HepG2 (cell line): ENCODE measurements at regions not wholly inside any gene's neighbourhood (a gene's known extent, or its start where the extent isn't known, plus 50 kb on each side); places are given as distances from the start of the nearest gene placed in this dataset.

Source experiments
- ATAC-seq: fragments of 200-7000 bp; cut with Tn5 transposase; 3 replicates; pipeline ENCODE4 v1.9.1; 2020; ENCODE audit warnings: mild to moderate bottlenecking, moderate library complexity
- BruUV-seq: library from RNA; stranded (reverse); fragments of 400-500 nt; replicated peaks from 2 replicates; lab custom pipeline; 2021; lab: Mats Ljungman, UMichigan
- CTCF ChIA-PET: fragments of 300-600 bp; formaldehyde crosslinking; extraction: SDS; loops from one replicate; lab custom pipeline; 2021; ENCODE audit warnings: low total read pairs, inconsistent platforms, low intra/inter-chr PET ratio; lab: Yijun Ruan, JAX
- POLR2A ChIA-PET: fragments of 350-600 bp; sonication (Branson Sonifier 250); formaldehyde crosslinking; loops from one replicate; lab custom pipeline; 2020; ENCODE audit warnings: antibody characterized with exemption, inconsistent platforms; lab: Yijun Ruan, JAX
- DNase-seq: peaks from one replicate; pipeline ENCODE4 v3.0.0-alpha.2; 2015; ENCODE audit warnings: low spot score
- FAIRE-seq: peaks from 3 replicates; lab custom pipeline; 2011; peaks lifted over from hg19 to GRCh38; lab: Jason Lieb, UNC
- H2AFZ ChIP-seq: one replicate; pipeline ENCODE4 v1.6.1; 2011; ENCODE audit warnings: low read length, inconsistent platforms
- H3K27ac ChIP-seq: fragments of 300-600 bp; 3 replicates; pipeline ENCODE4 v1.8.0; 2011; ENCODE audit warnings: mixed run types, mild to moderate bottlenecking, mixed read lengths, low read length, inconsistent platforms; ENCODE audit not compliant: insufficient read depth; ENCODE audit errors: extremely low read length
- H3K27me3 ChIP-seq, 2 experiments: fragments of 200-600 bp in 1 of 2; 2 replicates in 1 of 2; 3 replicates in 1 of 2; pipeline versions ENCODE4 v1.6.0 to v1.8.0; 2011; ENCODE audit warnings: low read length in 2 of 2, mild to moderate bottlenecking in 2 of 2, moderate library complexity in 2 of 2, inconsistent platforms in 1 of 2; ENCODE audit not compliant: insufficient read depth in 2 of 2, control insufficient read depth in 1 of 2
- H3K36me3 ChIP-seq, 2 experiments: fragments of 200-600 bp in 1 of 2; replicated peaks in 1 of 2; 2 replicates in 1 of 2; 3 replicates in 1 of 2; pipeline versions ENCODE4 v1.5.1 to v1.8.0; 2011; ENCODE audit warnings: low read length in 2 of 2, inconsistent platforms in 1 of 2; ENCODE audit not compliant: insufficient read depth in 2 of 2, control insufficient read depth in 1 of 2
- H3K4me1 ChIP-seq: 2 replicates; pipeline ENCODE4 v1.5.1; 2012; ENCODE audit warnings: low read length, inconsistent platforms; ENCODE audit not compliant: insufficient read depth
- H3K4me2 ChIP-seq: 2 replicates; pipeline ENCODE4 v1.6.0; 2011; ENCODE audit warnings: low read depth, low read length, inconsistent platforms
- H3K4me3 ChIP-seq, 3 experiments: fragments of 200-600 bp in 1 of 3; sonication (generic), shearing (Covaris generic) in 1 of 3; replicated peaks in 1 of 3; 2 replicates each; pipeline ENCODE4 v1.5.1; 2011 to 2016; ENCODE audit warnings: low read length in 3 of 3, inconsistent platforms in 2 of 3, low read depth in 2 of 3, mild to moderate bottlenecking in 2 of 3, control low read depth in 1 of 3, mixed read lengths in 1 of 3; ENCODE audit not compliant: insufficient read depth in 1 of 3
- H3K79me2 ChIP-seq: one replicate; pipeline ENCODE4 v1.6.1; 2011; ENCODE audit warnings: low read length, inconsistent platforms; ENCODE audit not compliant: insufficient read depth
- H3K9ac ChIP-seq: 2 replicates; pipeline ENCODE4 v1.6.0; 2011; ENCODE audit warnings: mild to moderate bottlenecking, low read depth, low read length, inconsistent platforms; ENCODE audit not compliant: insufficient read depth
- H3K9me3 ChIP-seq: 2 replicates; pipeline ENCODE4 v1.5.1; 2012; ENCODE audit warnings: mild to moderate bottlenecking, low read length
- H4K20me1 ChIP-seq: 2 replicates; pipeline ENCODE4 v1.6.0; 2011; ENCODE audit warnings: inconsistent platforms, mild to moderate bottlenecking, low read length, moderate library complexity; ENCODE audit not compliant: insufficient read depth
- BORCS8-MEF2B ChIP-seq: sonication (generic); formaldehyde crosslinking; IDR thresholded peaks from 2 replicates; pipeline ENCODE4 v1.8.0; 2022; ENCODE audit warnings: mild to moderate bottlenecking, missing genetic modification reagents
- CEBPG ChIP-seq: IDR thresholded peaks from 2 replicates; pipeline ENCODE4 v1.6.1; 2016
- KAT2B ChIP-seq: fragments of 150-350 bp; IDR thresholded peaks from 2 replicates; pipeline ENCODE4 v1.6.1; 2014; ENCODE audit warnings: low read depth, low read length, borderline replicate concordance
- RFX3 ChIP-seq: IDR thresholded peaks from 2 replicates; pipeline ENCODE4 v1.6.1; 2016; ENCODE audit warnings: missing biosample characterization, missing genetic modification reagents
- SMAD3 ChIP-seq: sonication (generic); formaldehyde crosslinking; IDR thresholded peaks from 2 replicates; pipeline ENCODE4 v1.4.0; 2020; ENCODE audit warnings: missing genetic modification reagents
- SP5 ChIP-seq: IDR thresholded peaks from 2 replicates; pipeline ENCODE4 v1.6.1; 2016; ENCODE audit warnings: low read depth, borderline replicate concordance
- TBX3 ChIP-seq: fragments of 450-650 bp; IDR thresholded peaks from 2 replicates; pipeline ENCODE4 v1.6.1; 2017; ENCODE audit warnings: antibody characterized with exemption, mild to moderate bottlenecking, inconsistent platforms, borderline replicate concordance
- ZBTB20 ChIP-seq: sonication (generic); formaldehyde crosslinking; IDR thresholded peaks from 2 replicates; pipeline ENCODE4 v1.8.1; 2023; ENCODE audit warnings: missing genetic modification reagents, low read depth, mild to moderate bottlenecking, borderline replicate concordance
- ZNF335 ChIP-seq: sonication (generic); formaldehyde crosslinking; IDR thresholded peaks from 2 replicates; pipeline ENCODE4 v1.4.0; 2020; ENCODE audit warnings: missing genetic modification reagents
- ZNF496 ChIP-seq: sonication (generic); formaldehyde crosslinking; IDR thresholded peaks from 2 replicates; pipeline ENCODE4 v1.8.1; 2023; ENCODE audit warnings: mild to moderate bottlenecking, moderate library complexity, missing genetic modification reagents; ENCODE audit not compliant: insufficient replicate concordance
- ZNF510 ChIP-seq: sonication (generic); formaldehyde crosslinking; IDR thresholded peaks from 2 replicates; pipeline ENCODE4 v1.4.0; 2020; ENCODE audit warnings: low read depth, mild to moderate bottlenecking, missing genetic modification reagents
- ZNF562 ChIP-seq: sonication (generic); formaldehyde crosslinking; IDR thresholded peaks from 2 replicates; pipeline ENCODE4 v1.8.0; 2022; ENCODE audit warnings: missing genetic modification reagents, borderline replicate concordance
- ZNF678 ChIP-seq: sonication (generic); formaldehyde crosslinking; IDR thresholded peaks from 2 replicates; pipeline ENCODE4 v1.4.0; 2020; ENCODE audit warnings: mild to moderate bottlenecking, missing genetic modification reagents
- WGBS: methylation state at CpG from one replicate; pipeline ENCODE4 v1.1.6; 2017; ENCODE audit warnings: low lambda C conversion rate; 5-methylcytosine and 5-hydroxymethylcytosine counted together
- in situ Hi-C: cut with HindIII; loops from 2 replicates; pipeline ENCODE4 v1.10.0; 2017; ENCODE audit warnings: low pct_unique_long_range_greater_than_20kb; ENCODE audit not compliant: extremely low pct_ligation_motif_present
- intact Hi-C: fragments of 100-400 bp; cut with micrococcal nuclease; formaldehyde crosslinking; loops from one replicate; pipeline ENCODE4 v1.10.0; 2022; ENCODE audit not compliant: unreplicated experiment
- TF ChIP-seq, protein P1 (sequence below): sonication (generic); formaldehyde crosslinking; IDR thresholded peaks from 2 replicates; pipeline ENCODE4 v1.5.1; 2020; ENCODE audit warnings: missing genetic modification reagents, mild to moderate bottlenecking, borderline replicate concordance
- TF ChIP-seq, protein P2 (sequence below): sonication (generic); formaldehyde crosslinking; IDR thresholded peaks from 2 replicates; pipeline ENCODE4 v1.5.1; 2020; ENCODE audit warnings: missing genetic modification reagents, mild to moderate bottlenecking, borderline replicate concordance
- TF ChIP-seq, protein P3 (sequence below): sonication (generic); formaldehyde crosslinking; IDR thresholded peaks from 2 replicates; pipeline ENCODE4 v1.4.0; 2020; ENCODE audit warnings: missing genetic modification reagents
- TF ChIP-seq, protein P4 (sequence below): sonication (generic); formaldehyde crosslinking; IDR thresholded peaks from 2 replicates; pipeline ENCODE4 v1.8.0; 2022; ENCODE audit warnings: low read depth, missing genetic modification reagents
- TF ChIP-seq, protein P5 (sequence below): sonication (generic); formaldehyde crosslinking; IDR thresholded peaks from 2 replicates; pipeline ENCODE4 v1.4.0; 2020; ENCODE audit warnings: missing genetic modification reagents, borderline replicate concordance
- TF ChIP-seq, protein P6 (sequence below): IDR thresholded peaks from 2 replicates; pipeline ENCODE4 v1.6.1; 2016

DNA sequence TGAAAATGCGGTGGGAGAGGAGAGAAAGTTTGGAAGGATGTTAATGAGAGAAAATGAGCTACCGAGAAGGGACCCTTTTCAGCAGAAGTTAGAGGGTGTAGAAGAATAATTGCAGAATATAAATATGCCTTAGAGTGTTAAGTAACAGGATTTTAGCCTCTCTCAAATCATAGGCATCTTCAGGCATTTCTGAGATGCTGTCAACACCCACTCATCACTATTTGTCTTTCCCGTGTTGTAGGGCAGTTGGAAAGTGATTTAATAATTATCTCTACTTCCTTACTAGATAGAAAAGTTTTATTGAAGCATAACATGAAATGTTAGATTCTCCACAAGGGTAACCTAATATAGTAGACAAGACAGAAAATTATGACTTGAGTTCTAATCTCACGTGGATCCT is 96.4 kb upstream of the RGS4 start:
- intact Hi-C loops = no loop called here
- H3K9me3 ChIP-seq = no peaks in the 10 kb centered on the region
- TF ChIP-seq, protein P1, sequence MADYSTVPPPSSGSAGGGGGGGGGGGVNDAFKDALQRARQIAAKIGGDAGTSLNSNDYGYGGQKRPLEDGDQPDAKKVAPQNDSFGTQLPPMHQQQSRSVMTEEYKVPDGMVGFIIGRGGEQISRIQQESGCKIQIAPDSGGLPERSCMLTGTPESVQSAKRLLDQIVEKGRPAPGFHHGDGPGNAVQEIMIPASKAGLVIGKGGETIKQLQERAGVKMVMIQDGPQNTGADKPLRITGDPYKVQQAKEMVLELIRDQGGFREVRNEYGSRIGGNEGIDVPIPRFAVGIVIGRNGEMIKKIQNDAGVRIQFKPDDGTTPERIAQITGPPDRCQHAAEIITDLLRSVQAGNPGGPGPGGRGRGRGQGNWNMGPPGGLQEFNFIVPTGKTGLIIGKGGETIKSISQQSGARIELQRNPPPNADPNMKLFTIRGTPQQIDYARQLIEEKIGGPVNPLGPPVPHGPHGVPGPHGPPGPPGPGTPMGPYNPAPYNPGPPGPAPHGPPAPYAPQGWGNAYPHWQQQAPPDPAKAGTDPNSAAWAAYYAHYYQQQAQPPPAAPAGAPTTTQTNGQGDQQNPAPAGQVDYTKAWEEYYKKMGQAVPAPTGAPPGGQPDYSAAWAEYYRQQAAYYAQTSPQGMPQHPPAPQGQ (CRISPR knock-in tag) = no peak
- TF ChIP-seq, protein P2, sequence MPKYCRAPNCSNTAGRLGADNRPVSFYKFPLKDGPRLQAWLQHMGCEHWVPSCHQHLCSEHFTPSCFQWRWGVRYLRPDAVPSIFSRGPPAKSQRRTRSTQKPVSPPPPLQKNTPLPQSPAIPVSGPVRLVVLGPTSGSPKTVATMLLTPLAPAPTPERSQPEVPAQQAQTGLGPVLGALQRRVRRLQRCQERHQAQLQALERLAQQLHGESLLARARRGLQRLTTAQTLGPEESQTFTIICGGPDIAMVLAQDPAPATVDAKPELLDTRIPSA (CRISPR knock-in tag) = no peak
- TF ChIP-seq KAT2B = no peak
- TF ChIP-seq, protein P3, sequence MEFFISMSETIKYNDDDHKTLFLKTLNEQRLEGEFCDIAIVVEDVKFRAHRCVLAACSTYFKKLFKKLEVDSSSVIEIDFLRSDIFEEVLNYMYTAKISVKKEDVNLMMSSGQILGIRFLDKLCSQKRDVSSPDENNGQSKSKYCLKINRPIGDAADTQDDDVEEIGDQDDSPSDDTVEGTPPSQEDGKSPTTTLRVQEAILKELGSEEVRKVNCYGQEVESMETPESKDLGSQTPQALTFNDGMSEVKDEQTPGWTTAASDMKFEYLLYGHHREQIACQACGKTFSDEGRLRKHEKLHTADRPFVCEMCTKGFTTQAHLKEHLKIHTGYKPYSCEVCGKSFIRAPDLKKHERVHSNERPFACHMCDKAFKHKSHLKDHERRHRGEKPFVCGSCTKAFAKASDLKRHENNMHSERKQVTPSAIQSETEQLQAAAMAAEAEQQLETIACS (CRISPR knock-in tag) = no peak
- TF ChIP-seq, protein P4, sequence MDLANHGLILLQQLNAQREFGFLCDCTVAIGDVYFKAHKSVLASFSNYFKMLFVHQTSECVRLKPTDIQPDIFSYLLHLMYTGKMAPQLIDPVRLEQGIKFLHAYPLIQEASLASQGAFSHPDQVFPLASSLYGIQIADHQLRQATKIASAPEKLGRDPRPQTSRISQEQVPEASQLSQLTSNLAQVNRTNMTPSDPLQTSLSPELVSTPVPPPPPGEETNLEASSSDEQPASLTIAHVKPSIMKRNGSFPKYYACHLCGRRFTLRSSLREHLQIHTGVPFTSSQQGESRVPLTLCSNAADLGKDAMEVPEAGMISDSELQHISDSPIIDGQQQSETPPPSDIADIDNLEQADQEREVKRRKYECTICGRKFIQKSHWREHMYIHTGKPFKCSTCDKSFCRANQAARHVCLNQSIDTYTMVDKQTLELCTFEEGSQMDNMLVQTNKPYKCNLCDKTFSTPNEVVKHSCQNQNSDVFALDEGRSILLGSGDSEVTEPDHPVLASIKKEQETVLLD (CRISPR knock-in tag) = no peak
- TF ChIP-seq, protein P5, sequence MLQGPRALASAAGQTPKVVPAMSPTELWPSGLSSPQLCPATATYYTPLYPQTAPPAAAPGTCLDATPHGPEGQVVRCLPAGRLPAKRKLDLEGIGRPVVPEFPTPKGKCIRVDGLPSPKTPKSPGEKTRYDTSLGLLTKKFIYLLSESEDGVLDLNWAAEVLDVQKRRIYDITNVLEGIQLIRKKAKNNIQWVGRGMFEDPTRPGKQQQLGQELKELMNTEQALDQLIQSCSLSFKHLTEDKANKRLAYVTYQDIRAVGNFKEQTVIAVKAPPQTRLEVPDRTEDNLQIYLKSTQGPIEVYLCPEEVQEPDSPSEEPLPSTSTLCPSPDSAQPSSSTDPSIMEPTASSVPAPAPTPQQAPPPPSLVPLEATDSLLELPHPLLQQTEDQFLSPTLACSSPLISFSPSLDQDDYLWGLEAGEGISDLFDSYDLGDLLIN = no peak
- TF ChIP-seq ZNF510 (CRISPR knock-in tag) = no peak
- TF ChIP-seq ZNF335 (CRISPR knock-in tag) = no peak
- TF ChIP-seq, protein P6, sequence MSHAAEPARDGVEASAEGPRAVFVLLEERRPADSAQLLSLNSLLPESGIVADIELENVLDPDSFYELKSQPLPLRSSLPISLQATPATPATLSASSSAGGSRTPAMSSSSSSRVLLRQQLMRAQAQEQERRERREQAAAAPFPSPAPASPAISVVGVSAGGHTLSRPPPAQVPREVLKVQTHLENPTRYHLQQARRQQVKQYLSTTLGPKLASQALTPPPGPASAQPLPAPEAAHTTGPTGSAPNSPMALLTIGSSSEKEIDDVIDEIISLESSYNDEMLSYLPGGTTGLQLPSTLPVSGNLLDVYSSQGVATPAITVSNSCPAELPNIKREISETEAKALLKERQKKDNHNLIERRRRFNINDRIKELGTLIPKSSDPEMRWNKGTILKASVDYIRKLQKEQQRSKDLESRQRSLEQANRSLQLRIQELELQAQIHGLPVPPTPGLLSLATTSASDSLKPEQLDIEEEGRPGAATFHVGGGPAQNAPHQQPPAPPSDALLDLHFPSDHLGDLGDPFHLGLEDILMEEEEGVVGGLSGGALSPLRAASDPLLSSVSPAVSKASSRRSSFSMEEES (CRISPR knock-in tag) = no peak
- no peak for TF ChIP-seq RFX3
- TF ChIP-seq SP5 (CRISPR knock-in tag) = no peak
- no peak for TF ChIP-seq ZNF678 (CRISPR knock-in tag)
- no peak for TF ChIP-seq TBX3
- TF ChIP-seq BORCS8-MEF2B (CRISPR knock-in tag) = no peak
- no peak for TF ChIP-seq ZBTB20 (CRISPR knock-in tag)
- TF ChIP-seq CEBPG = no peak
- TF ChIP-seq SMAD3 (CRISPR knock-in tag) = no peak
- TF ChIP-seq ZNF562 (CRISPR knock-in tag) = no peak
- TF ChIP-seq ZNF496 = no peak

More for the DNA sequence above, 96.4 kb upstream of the RGS4 start:
- FAIRE-seq = no peak
- BruUV-seq = no TSS peak
- H2AFZ ChIP-seq = no peak overlapping the region
- ChIA-PET POLR2A (no interaction called here), CTCF (no interaction called here)
- WGBS = 26% methylated on average over 4 of the region's 4 CpGs
- H3K4me1 ChIP-seq = no peaks in the 10 kb centered on the region
- no peak overlapping the region for H3K4me2 ChIP-seq
- no peaks in the 10 kb centered on the region for H3K79me2 ChIP-seq
- no peak overlapping the region for H3K9ac ChIP-seq
- ATAC-seq = no peak
- in situ Hi-C loops = no loop called here
- no peak overlapping the region for H3K27ac ChIP-seq
- no peaks in the 10 kb centered on the region for H3K36me3 ChIP-seq
- DNase-seq = no peak
- no peak overlapping the region for H3K4me3 ChIP-seq
- H4K20me1 ChIP-seq = no peaks in the 10 kb centered on the region
- H3K27me3 ChIP-seq = no peaks in the 10 kb centered on the region; a peak in 1 of 5 replicates
